Breast epithelium (tissue), 4 donors: ENCODE measurements at regions not wholly inside any gene's neighbourhood (a gene's known extent, or its start where the extent isn't known, plus 50 kb on each side); places are given as distances from the start of the nearest gene placed in this dataset.

Source experiments
- DNase-seq, 2 donors: peaks; one replicate each; pipeline ENCODE4 v3.0.0-alpha.2; 2019; ENCODE audit warnings: low spot score in 2 of 2
- H3K27ac ChIP-seq, 2 donors: fragments of 200-600 bp; sonication (generic) in 1 of 2; one replicate each; pipeline ENCODE4 v1.5.1; 2016 to 2019; ENCODE audit warnings: mild to moderate bottlenecking in 1 of 2
- H3K27me3 ChIP-seq, 2 donors: fragments of 200-600 bp; sonication (generic) in 1 of 2; one replicate each; pipeline versions ENCODE4 v1.5.1 to v1.6.0; 2017 to 2019; ENCODE audit warnings: control low read depth in 1 of 2, mild to moderate bottlenecking in 1 of 2
- H3K36me3 ChIP-seq: fragments of 200-600 bp; one replicate; pipeline ENCODE4 v1.5.1; 2019
- H3K4me1 ChIP-seq, 2 donors: fragments of 200-600 bp; sonication (generic); one replicate each; pipeline ENCODE4 v1.5.1; 2016 to 2019; ENCODE audit warnings: control low read depth in 1 of 2
- H3K4me3 ChIP-seq, 3 donors: fragments of 200-600 bp; sonication (generic); 1 replicate in 2 of 3; 2 replicates in 1 of 3; pipeline ENCODE4 v1.5.1; 2016 to 2019; ENCODE audit warnings: mild to moderate bottlenecking in 3 of 3, moderate library complexity in 2 of 3
- H3K9me3 ChIP-seq, 2 donors: fragments of 200-600 bp; sonication (generic) in 1 of 2; one replicate each; pipeline ENCODE4 v1.5.1; 2016 to 2019; ENCODE audit warnings: control low read depth in 1 of 2
- CTCF ChIP-seq, 3 donors: fragments of 450-650 bp; IDR thresholded peaks; one replicate each; pipeline ENCODE4 v1.5.1; 2016 to 2017; ENCODE audit warnings: antibody characterized with exemption in 3 of 3, mild to moderate bottlenecking in 3 of 3, moderate library complexity in 3 of 3
- POLR2A ChIP-seq: fragments of 450-650 bp; IDR thresholded peaks from one replicate; pipeline ENCODE4 v1.6.1; 2016; ENCODE audit warnings: antibody characterized with exemption, mild to moderate bottlenecking, moderate library complexity
- POLR2AphosphoS5 ChIP-seq, 3 donors: sonication (generic); formaldehyde crosslinking; IDR thresholded peaks; one replicate each; pipeline ENCODE4 v1.6.1; 2017; ENCODE audit warnings: antibody characterized with exemption in 3 of 3
- intact Hi-C: fragments of 100-400 bp; cut with DNase I; formaldehyde crosslinking; loops from one replicate; pipeline ENCODE4 v1.15.1; 2023; ENCODE audit warnings: low total_unique reads

GRCh38 chr3:81378552-81379293, 382.7 kb downstream of the GBE1 start:
- H3K27ac ChIP-seq, result no peak overlapping the region
- H3K4me1 ChIP-seq, result no peaks in the 10 kb centered on the region
- intact Hi-C loops, result no loop called here
- no peak for DNase-seq
- H3K36me3 ChIP-seq, result no peaks in the 10 kb centered on the region
- TF ChIP-seq POLR2AphosphoS5 (IDR thresholded peaks at IDR 0.05) (no peak), CTCF (IDR thresholded peaks at IDR 0.05) (no peak), POLR2A (no peak)
- H3K4me3 ChIP-seq, result no peak overlapping the region
- H3K27me3 ChIP-seq, result no peaks in the 10 kb centered on the region
- no peaks in the 10 kb centered on the region for H3K9me3 ChIP-seq

- no peak overlapping the region for H3K4me3 ChIP-seq
- H3K4me1 ChIP-seq, result no peaks in the 10 kb centered on the region
- intact Hi-C loops, result no loop called here
- DNase-seq, result no peak
- no peaks in the 10 kb centered on the region for H3K9me3 ChIP-seq
- H3K36me3 ChIP-seq, result no peaks in the 10 kb centered on the region
- no peak for TF ChIP-seq POLR2A
- TF ChIP-seq POLR2AphosphoS5 (IDR thresholded peaks at IDR 0.05), result no peak
- no peak for TF ChIP-seq CTCF (IDR thresholded peaks at IDR 0.05)
- no peaks in the 10 kb centered on the region for H3K27me3 ChIP-seq
- H3K27ac ChIP-seq, result no peak overlapping the region
These were observed 385.5 kb downstream of the GBE1 start for GRCh38 chr3:81375921-81376320.

GRCh38 chr3:81364411-81364810, 397.0 kb downstream of the GBE1 start:
- no peak for TF ChIP-seq POLR2AphosphoS5 (IDR thresholded peaks at IDR 0.05)
- TF ChIP-seq POLR2A, result no peak
- TF ChIP-seq CTCF (IDR thresholded peaks at IDR 0.05), result no peak
- intact Hi-C loops, result no loop called here
- H3K27ac ChIP-seq, result no peak overlapping the region
- H3K4me1 ChIP-seq, result no peaks in the 10 kb centered on the region
- no peaks in the 10 kb centered on the region for H3K36me3 ChIP-seq
- peaks cover 0 to 13% of the 10 kb centered on the region in 2 donors for H3K9me3 ChIP-seq
- no peaks in the 10 kb centered on the region for H3K27me3 ChIP-seq
- H3K4me3 ChIP-seq, result no peak overlapping the region
- DNase-seq, result no peak

- H3K27me3 ChIP-seq, result no peaks in the 10 kb centered on the region
- no peaks in the 10 kb centered on the region for H3K4me1 ChIP-seq
- no peak for TF ChIP-seq POLR2A
- TF ChIP-seq POLR2AphosphoS5 (IDR thresholded peaks at IDR 0.05), result no peak
- TF ChIP-seq CTCF (IDR thresholded peaks at IDR 0.05), result no peak
- peaks cover 0 to 13% of the 10 kb centered on the region in 2 donors for H3K9me3 ChIP-seq
- no peaks in the 10 kb centered on the region for H3K36me3 ChIP-seq
- intact Hi-C loops, result no loop called here
- no peak overlapping the region for H3K27ac ChIP-seq
- no peak overlapping the region for H3K4me3 ChIP-seq
- DNase-seq, result no peak
These were observed 397.6 kb downstream of the GBE1 start for GRCh38 chr3:81363816-81364215.

- no peak for DNase-seq
- intact Hi-C loops, result no loop called here
These were observed 407.3 kb downstream of the GBE1 start for GRCh38 chr3:81354119-81354518.

More at GRCh38 chr3:81354119-81354518, 407.3 kb downstream of the GBE1 start:
- H3K27ac ChIP-seq, result no peak overlapping the region
- H3K27me3 ChIP-seq, result no peaks in the 10 kb centered on the region
- TF ChIP-seq POLR2A (no peak), POLR2AphosphoS5 (IDR thresholded peaks at IDR 0.05) (no peak), CTCF (IDR thresholded peaks at IDR 0.05) (no peak)
- no peaks in the 10 kb centered on the region for H3K36me3 ChIP-seq
- no peak overlapping the region for H3K4me3 ChIP-seq
- H3K9me3 ChIP-seq, result peaks cover 0 to 5% of the 10 kb centered on the region in 2 donors
- no peaks in the 10 kb centered on the region for H3K4me1 ChIP-seq
